HK-2 (cell line): ENCODE measurements at regions not wholly inside any gene's neighbourhood (a gene's known extent, or its start where the extent isn't known, plus 50 kb on each side); places are given as distances from the start of the nearest gene placed in this dataset.
"Not testable (repeated sequence)": the region's sequence is repeated elsewhere in the genome, so short reads cannot be mapped to it uniquely, and the experiment has no call there.

ENCODE experiments used
- DNase-seq: peaks from one replicate; pipeline ENCODE4 v3.0.0-alpha.2; 2018; ENCODE audit not compliant: unreplicated experiment

- no peak for DNase-seq
These were observed 367.3 kb downstream of the UTRN start for GRCh38 chr6:144652292-144652891.

GRCh38 chr6:144653885-144654505 lies 368.9 kb downstream of the UTRN start:
- no peak for DNase-seq

GRCh38 chr6:144654506-144654905 lies 369.4 kb downstream of the UTRN start:
- no peak for DNase-seq

- no peak for DNase-seq
These were observed 370.2 kb downstream of the UTRN start for GRCh38 chr6:144655376-144655775.

- no peak for DNase-seq
These were observed 372.6 kb downstream of the UTRN start for GRCh38 chr6:144657691-144658090.

- DNase-seq: no peak
These were observed 374.4 kb downstream of the UTRN start for GRCh38 chr6:144659202-144660182.

- DNase-seq: no peak
These were observed 375.5 kb downstream of the UTRN start for GRCh38 chr6:144660561-144661115.

- DNase-seq: no peak
These were observed 376.1 kb downstream of the UTRN start for GRCh38 chr6:144661116-144661806.

GRCh38 chr6:144662812-144663365 lies 377.8 kb downstream of the UTRN start:
- no peak for DNase-seq

- DNase-seq: no peak
These were observed 379.1 kb downstream of the UTRN start for GRCh38 chr6:144664281-144664680.

- DNase-seq: no peak
These were observed 379.8 kb downstream of the UTRN start for GRCh38 chr6:144664947-144665346.

GRCh38 chr6:144665932-144666450 lies 380.9 kb downstream of the UTRN start:
- no peak for DNase-seq

- DNase-seq: no peak
These were observed 381.6 kb downstream of the UTRN start for GRCh38 chr6:144666781-144667180.

- no peak for DNase-seq
These were observed 382.7 kb downstream of the UTRN start for GRCh38 chr6:144667532-144668503.

- DNase-seq: not testable (repeated sequence)
These were observed 385.1 kb downstream of the UTRN start for GRCh38 chr6:144670259-144670658.

- DNase-seq: no peak
These were observed 388.7 kb downstream of the UTRN start for GRCh38 chr6:144673807-144674206.

GRCh38 chr6:144675231-144675861 lies 390.2 kb downstream of the UTRN start:
- peak; percentile 35 for DNase-seq

GRCh38 chr6:144676310-144676709 lies 391.2 kb downstream of the UTRN start:
- not testable (repeated sequence) for DNase-seq

- DNase-seq: not testable (repeated sequence)
These were observed 392.1 kb downstream of the UTRN start for GRCh38 chr6:144677263-144677662.
